RWPE1 (cell line): ENCODE measurements at regions not wholly inside any gene's neighbourhood (a gene's known extent, or its start where the extent isn't known, plus 50 kb on each side); places are given as distances from the start of the nearest gene placed in this dataset.

Experiments
- CTCF ChIA-PET: fragments of 350-600 bp; sonication (Branson Sonifier 250); formaldehyde crosslinking; extraction: SDS; loops from one replicate; lab custom pipeline; 2021; lab: Yijun Ruan, JAX
- POLR2A ChIA-PET: fragments of 400-600 bp; formaldehyde crosslinking; extraction: SDS; loops from one replicate; lab custom pipeline; 2020; ENCODE audit warnings: antibody characterized with exemption; ENCODE audit not compliant: low non-redundant PET; lab: Yijun Ruan, JAX
- DNase-seq: peaks from one replicate; pipeline ENCODE4 v3.0.0; 2012; ENCODE audit warnings: low spot score
- H3K27ac ChIP-seq: fragments of 450-650 bp; 2 replicates; pipeline ENCODE4 v1.5.1; 2017
- CTCF ChIP-seq: fragments of 450-650 bp; conservative IDR thresholded peaks from 2 replicates; pipeline ENCODE4 v1.5.1; 2017; ENCODE audit warnings: low read depth, mild to moderate bottlenecking

DNA sequence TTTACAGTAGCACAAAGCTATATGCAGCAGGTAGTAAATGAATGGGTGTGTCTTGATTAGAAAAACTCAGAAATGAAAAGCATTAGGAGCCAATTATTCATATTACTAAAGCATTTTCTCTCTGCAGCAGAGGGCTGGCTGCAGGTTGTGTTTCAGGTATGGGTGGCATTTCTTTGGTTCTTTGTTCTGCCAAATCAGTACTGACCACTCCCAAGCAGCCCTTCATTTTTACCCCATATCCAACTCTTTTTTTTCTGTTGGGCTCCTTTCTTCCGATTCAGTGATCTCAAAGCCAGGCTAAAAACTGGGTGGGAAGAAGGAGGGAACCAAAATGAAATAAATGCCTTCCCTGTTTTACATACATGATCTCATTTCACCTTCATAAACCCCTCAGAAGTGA, 162.3 kb downstream of the SPRY1 start:
- ChIA-PET CTCF (no interaction called here), POLR2A (no interaction called here)
- DNase-seq = no peak
- no peak for TF ChIP-seq CTCF
- H3K27ac ChIP-seq = no peak overlapping the region

DNA sequence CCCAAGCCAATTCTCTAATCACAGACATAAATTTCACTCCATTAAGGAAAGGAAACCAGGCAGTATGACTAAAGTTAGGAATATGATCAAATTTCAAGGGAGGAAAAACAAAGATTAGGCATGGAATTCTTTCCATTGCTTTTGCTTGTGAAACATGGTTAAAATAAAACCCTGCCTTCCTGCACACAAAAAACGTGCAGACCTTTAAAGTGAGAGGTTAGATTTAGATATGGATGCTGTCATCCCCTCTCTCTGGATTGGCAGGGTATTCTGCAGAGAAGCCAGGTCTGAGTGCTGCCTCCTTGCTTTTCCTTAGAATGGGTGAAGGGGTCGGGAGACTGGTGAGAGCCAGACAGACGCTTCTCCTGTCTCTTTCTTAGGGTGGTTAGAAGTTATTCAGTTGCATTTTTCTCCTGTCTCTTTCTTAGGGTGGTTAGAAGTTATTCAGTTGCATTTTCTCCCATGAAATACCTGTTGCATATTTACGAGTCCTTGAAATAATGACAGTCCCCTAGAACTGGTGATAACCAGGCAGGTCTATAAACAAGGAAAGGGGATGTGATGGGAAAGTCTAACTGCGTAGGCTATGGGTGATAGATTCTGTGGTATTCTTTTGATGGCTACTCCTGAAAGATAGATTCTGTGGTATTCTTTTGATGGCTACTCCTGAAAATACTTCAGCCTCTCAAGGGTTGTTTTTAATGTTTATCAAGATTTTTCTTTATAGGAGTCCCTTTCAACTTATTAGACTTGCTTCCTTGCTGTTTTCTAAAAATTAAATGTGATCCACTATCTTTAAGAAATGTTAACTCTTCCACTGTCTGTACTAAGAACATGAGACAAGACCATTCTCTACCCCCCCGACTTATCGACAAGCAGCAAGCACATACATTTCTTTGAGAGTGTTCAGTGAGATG, 163.6 kb downstream of the SPRY1 start:
- DNase-seq = no peak
- ChIA-PET CTCF (no interaction called here), POLR2A (no interaction called here)
- H3K27ac ChIP-seq = no peak overlapping the region
- TF ChIP-seq CTCF = no peak

DNA sequence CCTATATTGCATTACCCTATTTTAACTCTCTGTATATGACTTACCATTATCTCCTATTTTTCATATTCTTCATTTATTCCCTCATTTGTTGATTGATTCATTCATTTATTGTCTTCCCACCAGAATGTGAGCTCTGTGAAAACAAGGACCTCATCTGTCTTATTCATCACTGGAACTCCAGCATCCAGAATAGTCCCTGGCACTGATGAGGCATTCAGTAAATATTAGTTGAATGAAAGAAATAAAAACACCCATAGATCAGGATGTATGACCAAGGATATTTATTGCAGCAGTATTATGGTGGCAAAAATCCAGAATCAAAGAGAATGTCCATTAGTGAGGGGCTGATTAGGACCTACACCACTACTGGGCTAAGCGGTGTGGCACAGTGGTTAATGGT, 164.9 kb downstream of the SPRY1 start:
- ChIA-PET POLR2A (no interaction called here), CTCF (no interaction called here)
- no peak for DNase-seq
- no peak overlapping the region for H3K27ac ChIP-seq
- TF ChIP-seq CTCF = no peak

DNA sequence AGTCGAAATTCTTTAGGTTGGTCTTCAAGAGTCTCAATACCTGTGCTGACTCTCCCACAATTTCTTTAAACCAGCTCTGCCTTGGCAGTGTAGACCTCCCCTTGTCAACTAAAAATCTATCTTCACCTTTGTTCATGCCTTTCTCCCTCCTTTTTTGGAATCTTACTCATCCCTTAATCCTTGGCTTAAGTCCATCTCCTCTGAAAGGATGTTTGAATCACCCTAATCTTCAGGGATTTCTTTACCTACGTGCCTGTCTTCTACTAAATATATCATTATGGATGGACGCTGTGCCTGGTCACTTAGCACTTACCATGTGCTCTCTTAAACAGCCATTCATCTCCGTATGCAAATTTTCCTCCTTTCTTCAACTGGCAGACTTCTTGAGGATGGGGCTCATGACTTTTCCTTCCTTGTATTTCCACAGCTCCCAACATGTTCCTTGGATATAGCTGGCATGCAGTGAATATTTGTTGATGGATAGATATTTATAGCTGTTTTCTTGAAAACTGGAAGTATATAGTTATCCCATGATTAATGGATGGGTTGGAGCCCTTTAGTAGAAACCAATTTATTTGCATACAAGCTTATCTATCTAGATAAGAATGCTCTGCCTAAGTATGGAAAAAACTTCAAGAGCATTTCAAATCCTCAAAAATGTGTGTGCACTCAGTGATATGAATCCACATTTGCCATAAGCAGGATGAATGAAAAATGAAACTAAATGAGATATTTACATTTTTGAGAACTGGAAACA, 166.6 kb downstream of the SPRY1 start:
- TF ChIP-seq CTCF = no peak
- ChIA-PET POLR2A (no interaction called here), CTCF (interaction anchor here (0.6 kb wide), 3 partner anchors 42 to 416 kb away, joined by 3 to 4 read pairs (median 3); no protein-coding TSS in a partner anchor)
- H3K27ac ChIP-seq = no peak overlapping the region
- DNase-seq = peak; percentile 28

DNA sequence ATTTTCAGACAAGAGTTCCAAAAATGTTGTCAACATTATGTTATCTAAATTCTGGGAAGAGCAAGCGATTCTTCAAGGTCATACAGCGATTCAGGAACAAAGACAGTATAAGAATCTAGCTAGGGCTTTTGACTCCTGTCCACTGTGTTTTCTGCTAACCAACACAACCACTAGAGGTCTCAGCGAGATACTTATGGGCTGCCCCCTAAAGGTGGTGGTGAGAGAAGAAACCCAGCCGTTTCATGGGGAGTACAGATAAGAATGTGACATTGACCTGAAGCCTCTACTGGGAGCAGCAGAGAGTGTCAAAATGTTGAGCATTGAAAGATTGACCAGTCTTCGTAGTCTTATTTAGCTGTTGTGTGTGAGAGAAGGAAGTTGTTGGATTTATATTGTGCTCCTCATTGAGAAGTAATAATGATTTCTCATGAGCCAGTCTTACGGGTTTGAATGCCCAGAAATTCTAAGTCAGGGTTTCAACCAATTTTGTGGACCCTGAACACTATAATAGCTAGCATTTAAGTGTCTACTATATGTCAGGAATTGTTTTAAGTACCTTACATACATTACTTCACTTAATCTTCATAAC, 168.3 kb downstream of the SPRY1 start:
- peak; percentile 51 for TF ChIP-seq CTCF
- ChIA-PET POLR2A (no interaction called here), CTCF (interaction anchor here (0.6 to 1.2 kb wide), 6 partner anchors 9 to 1601 kb away, joined by 3 to 5 read pairs (median 3); no protein-coding TSS in a partner anchor)
- peak; percentile 73 for DNase-seq
- no peak overlapping the region for H3K27ac ChIP-seq

- no peak for DNase-seq
- no peak for TF ChIP-seq CTCF
- CTCF ChIA-PET = interaction anchor here (0.7 kb wide), 1 partner anchor 255 kb away, joined by 3 read pairs; no protein-coding TSS in a partner anchor
- POLR2A ChIA-PET = no interaction called here
- no peak overlapping the region for H3K27ac ChIP-seq
These were observed 172.3 kb downstream of the SPRY1 start for GRCh38 chr4:123568936-123569335.
